ENCODE measurements at regions not wholly inside any gene's neighbourhood (a gene's known extent, or its start where the extent isn't known, plus 50 kb on each side); places are given as distances from the start of the nearest gene placed in this dataset.
"Not testable (repeated sequence)": the region's sequence is repeated elsewhere in the genome, so short reads cannot be mapped to it uniquely, and the experiment has no call there.

- not testable (repeated sequence) for FAIRE-seq; DNase-seq (ENCODE audit: low spot score)
These were observed 1419.2 kb upstream of the PCDH10 start for GRCh38 chr4:131729716-131730398.

DNA sequence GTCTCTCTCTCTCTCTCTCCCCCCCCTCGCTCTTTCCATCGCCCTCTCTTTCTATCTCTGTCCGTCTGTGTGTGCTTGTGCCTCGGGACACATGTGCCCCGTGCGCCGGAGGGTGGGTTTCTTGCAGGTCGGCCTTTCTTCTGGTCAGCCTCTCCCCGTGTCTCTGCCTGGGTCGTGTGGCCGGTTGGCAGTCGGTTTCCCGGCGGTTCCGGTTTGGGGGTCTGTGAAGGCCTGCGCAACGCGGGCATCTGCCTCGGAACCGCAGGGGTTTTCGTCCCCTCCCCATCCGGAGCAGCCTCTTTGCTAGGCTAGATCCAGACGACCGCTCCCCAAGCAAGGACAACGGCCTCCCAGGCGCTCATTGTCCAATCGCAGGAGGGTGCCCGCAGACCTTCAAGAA lies 1418.5 kb upstream of the PCDH10 start:
- not testable (repeated sequence) for FAIRE-seq; DNase-seq (ENCODE audit: low spot score)

GRCh38 chr4:131732034-131732630 lies 1417.0 kb upstream of the PCDH10 start:
- not testable (repeated sequence) for DNase-seq (ENCODE audit: low spot score); FAIRE-seq

GRCh38 chr4:131734321-131734720 lies 1414.8 kb upstream of the PCDH10 start:
- not testable (repeated sequence) for FAIRE-seq; DNase-seq (ENCODE audit: low spot score)

GRCh38 chr4:131734851-131735385 lies 1414.2 kb upstream of the PCDH10 start:
- DNase-seq (ENCODE audit: low spot score); FAIRE-seq: not testable (repeated sequence)

DNA sequence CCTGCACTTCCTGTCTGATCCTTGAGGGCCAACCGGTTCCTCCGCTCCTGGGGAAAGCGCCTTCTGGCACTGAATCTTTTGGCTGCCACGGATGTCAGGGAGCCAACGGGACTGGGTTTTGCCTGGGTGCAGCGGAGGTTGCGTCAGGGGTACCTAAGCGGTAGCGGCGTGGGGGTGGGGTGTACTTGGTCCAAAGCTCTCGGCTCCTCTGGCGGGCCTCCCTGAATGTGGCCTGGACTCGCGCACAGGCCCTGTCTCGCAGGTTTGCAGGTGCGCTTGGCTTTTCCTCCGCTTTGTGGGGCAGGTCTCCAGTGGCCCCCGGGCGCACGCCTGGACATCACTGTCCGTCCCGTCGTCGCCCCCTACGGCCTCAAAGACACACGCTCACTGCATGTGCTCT lies 1410.1 kb upstream of the PCDH10 start:
- FAIRE-seq; DNase-seq (ENCODE audit: low spot score): not testable (repeated sequence)

- not testable (repeated sequence) for FAIRE-seq
These were observed 1407.3 kb upstream of the PCDH10 start for GRCh38 chr4:131741836-131742235.

DNA sequence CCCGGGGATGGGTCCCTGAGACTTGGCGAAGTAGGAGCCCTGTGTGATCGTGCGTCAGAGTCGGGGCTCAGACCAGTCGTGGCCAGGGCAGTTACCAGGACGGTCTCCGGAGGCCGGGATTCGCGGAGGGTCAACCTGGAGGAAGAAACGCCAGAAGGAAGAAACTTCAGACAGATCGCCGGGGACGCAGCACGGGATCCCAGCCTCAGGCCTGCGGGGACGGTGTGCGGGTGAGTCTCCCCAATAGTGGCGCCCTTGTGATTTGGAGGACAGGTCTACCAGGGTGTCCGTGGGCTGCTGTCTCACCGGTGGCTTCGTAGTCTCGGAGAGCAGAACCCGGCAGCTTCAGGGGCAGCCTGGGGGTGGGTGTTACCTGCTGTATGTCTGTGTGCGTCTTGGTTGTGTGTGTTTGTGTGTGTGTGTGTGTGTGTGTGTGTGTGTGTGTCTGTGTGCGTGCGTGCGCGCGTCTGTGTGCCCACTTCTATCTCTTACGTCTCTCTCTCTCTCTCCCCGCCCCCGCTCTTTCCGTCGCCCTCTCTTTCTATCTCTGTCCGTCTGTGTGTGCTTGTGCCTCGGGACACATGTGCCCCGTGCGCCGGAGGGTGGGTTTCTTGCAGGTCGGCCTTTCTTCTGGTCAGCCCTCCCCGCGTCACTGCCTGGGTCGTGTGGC lies 1406.4 kb upstream of the PCDH10 start:
- DNase-seq (ENCODE audit: low spot score); FAIRE-seq: not testable (repeated sequence)

More at GRCh38 chr4:131741836-131742235, 1407.3 kb upstream of the PCDH10 start:
- not testable (repeated sequence) for DNase-seq (ENCODE audit: low spot score)

DNA sequence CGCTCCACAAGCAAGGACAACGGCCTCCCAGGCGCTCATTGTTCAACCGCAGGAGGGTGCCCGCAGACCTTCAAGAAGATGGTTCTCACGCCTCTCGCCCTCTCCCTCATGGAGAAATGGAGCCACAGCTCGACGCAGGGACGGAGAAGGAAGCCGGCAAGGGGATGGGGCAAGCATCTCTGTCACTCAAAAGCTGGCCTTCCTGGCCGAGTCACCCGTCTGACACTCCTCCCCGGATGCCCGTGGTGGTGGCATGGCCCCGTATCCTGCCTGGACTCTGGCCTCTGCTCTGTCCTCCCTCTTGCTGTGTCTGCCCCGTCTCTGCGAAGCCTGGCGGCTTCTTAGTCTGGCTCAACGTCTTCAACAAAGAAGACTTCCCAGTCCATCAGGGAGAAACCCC lies 1405.7 kb upstream of the PCDH10 start:
- not testable (repeated sequence) for DNase-seq (ENCODE audit: low spot score); FAIRE-seq

- not testable (repeated sequence) for DNase-seq (ENCODE audit: low spot score); FAIRE-seq
These were observed 1401.9 kb upstream of the PCDH10 start for GRCh38 chr4:131747203-131747602.

DNA sequence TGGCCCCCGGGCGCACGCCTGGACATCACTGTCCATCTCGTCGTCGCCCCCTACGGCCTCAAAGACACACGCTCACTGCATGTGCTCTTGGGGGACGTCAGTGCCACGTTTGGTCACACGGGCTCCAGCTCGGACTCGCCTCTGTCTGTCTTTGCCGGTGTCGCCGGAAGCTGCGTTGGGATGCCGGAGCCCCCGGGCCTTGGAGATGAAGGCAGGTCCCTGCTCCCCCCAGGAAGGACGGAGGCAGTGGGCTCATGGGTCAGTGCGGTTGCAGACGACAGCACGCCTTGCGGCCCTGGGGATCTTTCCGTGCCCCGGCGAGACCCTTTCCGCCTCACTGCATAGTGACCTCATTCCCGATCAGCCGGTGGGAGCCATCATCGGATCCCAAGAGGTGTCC lies 1399.9 kb upstream of the PCDH10 start:
- FAIRE-seq; DNase-seq (ENCODE audit: low spot score): not testable (repeated sequence)

DNA sequence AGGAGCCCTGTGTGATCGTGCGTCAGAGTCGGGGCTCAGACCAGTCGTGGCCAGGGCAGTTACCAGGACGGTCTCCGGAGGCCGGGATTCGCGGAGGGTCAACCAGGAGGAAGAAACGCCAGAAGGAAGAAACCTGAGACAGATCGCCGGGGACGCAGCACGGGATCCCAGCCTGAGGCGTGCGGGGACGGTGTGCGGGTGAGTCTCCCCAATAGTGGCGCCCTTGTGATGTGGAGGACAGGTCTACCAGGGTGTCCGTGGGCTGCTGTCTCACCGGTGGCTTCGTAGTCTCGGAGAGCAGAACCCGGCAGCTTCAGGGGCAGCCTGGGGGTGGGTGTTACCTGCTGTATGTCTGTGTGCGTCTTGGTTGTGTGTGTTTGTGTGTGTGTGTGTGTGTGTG lies 1399.1 kb upstream of the PCDH10 start:
- not testable (repeated sequence) for DNase-seq (ENCODE audit: low spot score); FAIRE-seq

DNA sequence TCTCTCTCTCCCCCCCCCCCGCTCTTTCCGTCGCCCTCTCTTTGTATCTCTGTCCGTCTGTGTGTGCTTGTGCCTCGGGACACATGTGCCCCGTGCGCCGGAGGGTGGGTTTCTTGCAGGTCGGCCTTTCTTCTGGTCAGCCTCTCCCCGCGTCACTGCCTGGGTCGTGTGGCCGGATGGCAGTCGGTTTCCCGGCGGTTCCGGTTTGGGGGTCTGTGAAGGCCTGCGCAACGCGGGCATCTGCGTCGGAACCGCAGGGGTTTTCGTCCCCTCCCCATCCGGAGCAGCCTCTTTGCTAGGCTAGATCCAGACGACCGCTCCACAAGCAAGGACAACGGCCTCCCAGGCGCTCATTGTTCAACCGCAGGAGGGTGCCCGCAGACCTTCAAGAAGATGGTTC lies 1398.6 kb upstream of the PCDH10 start:
- DNase-seq (ENCODE audit: low spot score); FAIRE-seq: not testable (repeated sequence)

- FAIRE-seq; DNase-seq (ENCODE audit: low spot score): not testable (repeated sequence)
These were observed 1386.9 kb upstream of the PCDH10 start for GRCh38 chr4:131762234-131762633.

GRCh38 chr4:131764730-131765129 lies 1384.4 kb upstream of the PCDH10 start:
- DNase-seq (ENCODE audit: low spot score) (no peak), FAIRE-seq (no peak)

GRCh38 chr4:131774382-131774781 lies 1374.7 kb upstream of the PCDH10 start:
- FAIRE-seq = not testable (repeated sequence)
- peak; percentile 47 for DNase-seq (ENCODE audit: low spot score)

DNA sequence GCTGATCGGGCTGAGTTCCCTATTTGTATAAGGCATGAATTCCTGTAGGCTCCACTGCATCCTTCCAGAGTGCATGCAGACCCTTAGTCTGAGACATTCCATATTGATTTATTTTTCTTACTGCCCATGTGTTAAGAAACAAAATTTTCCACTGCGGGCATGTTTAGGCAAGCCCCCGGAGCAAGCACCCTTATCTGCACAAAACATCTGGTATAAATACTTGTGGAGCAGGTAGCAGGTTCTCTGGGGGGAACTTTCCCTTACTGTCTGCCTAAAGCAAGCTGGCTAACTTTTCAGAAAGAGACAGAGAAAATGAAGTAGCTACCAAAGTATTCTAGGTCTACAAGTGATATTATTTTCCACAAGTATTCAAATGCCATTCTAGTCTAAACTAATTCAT lies 1338.5 kb upstream of the PCDH10 start:
- FAIRE-seq; DNase-seq (ENCODE audit: low spot score): not testable (repeated sequence)
